Chondrocyte (in vitro differentiated cells): ENCODE measurements at regions not wholly inside any gene's neighbourhood (a gene's known extent, or its start where the extent isn't known, plus 50 kb on each side); places are given as distances from the start of the nearest gene placed in this dataset.

ENCODE experiments used
- DNase-seq: peaks from one replicate; pipeline ENCODE4 v3.0.0; 2021; ENCODE audit warnings: mixed read lengths, low spot score
- H3K27ac Mint-ChIP-seq: one replicate; pipeline ENCODE4 v1.8.0; 2021; ENCODE audit warnings: mild to moderate bottlenecking, moderate library complexity, mixed read lengths; ENCODE audit not compliant: unreplicated experiment
- H3K27me3 Mint-ChIP-seq: 2 replicates; pipeline ENCODE4 v1.8.0; 2021; ENCODE audit warnings: low read depth, mixed read lengths
- H3K36me3 Mint-ChIP-seq: 2 replicates; pipeline ENCODE4 v1.8.0; 2021; ENCODE audit warnings: low read depth, mixed read lengths
- H3K4me1 Mint-ChIP-seq: 2 replicates; pipeline ENCODE4 v1.8.0; 2021; ENCODE audit warnings: low read depth, mild to moderate bottlenecking, mixed read lengths
- H3K4me3 Mint-ChIP-seq: one replicate; pipeline ENCODE4 v1.8.0; 2021; ENCODE audit warnings: mild to moderate bottlenecking, moderate library complexity, mixed read lengths; ENCODE audit not compliant: unreplicated experiment
- H3K9me3 Mint-ChIP-seq: 2 replicates; pipeline ENCODE4 v1.8.0; 2021; ENCODE audit warnings: low read depth, mixed read lengths
- TF ChIP-seq, protein P1 (sequence below): fragments of 200-600 bp; sonication (generic); IDR thresholded peaks from 2 replicates; pipeline ENCODE4 v1.5.0; 2021; ENCODE audit warnings: antibody characterized with exemption, mild to moderate bottlenecking, moderate library complexity

GRCh38 chr1:72489801-72490200 lies 207.5 kb upstream of the NEGR1 start:
- no peak for DNase-seq
- Mint-ChIP-seq H3K27ac (no peak overlapping the region), H3K4me3 (no peak overlapping the region), H3K36me3 (no peaks in the 10 kb centered on the region), H3K4me1 (peaks cover 7% of the 10 kb centered on the region), H3K27me3 (peaks cover 14% of the 10 kb centered on the region), H3K9me3 (no peaks in the 10 kb centered on the region)
- TF ChIP-seq, protein P1, sequence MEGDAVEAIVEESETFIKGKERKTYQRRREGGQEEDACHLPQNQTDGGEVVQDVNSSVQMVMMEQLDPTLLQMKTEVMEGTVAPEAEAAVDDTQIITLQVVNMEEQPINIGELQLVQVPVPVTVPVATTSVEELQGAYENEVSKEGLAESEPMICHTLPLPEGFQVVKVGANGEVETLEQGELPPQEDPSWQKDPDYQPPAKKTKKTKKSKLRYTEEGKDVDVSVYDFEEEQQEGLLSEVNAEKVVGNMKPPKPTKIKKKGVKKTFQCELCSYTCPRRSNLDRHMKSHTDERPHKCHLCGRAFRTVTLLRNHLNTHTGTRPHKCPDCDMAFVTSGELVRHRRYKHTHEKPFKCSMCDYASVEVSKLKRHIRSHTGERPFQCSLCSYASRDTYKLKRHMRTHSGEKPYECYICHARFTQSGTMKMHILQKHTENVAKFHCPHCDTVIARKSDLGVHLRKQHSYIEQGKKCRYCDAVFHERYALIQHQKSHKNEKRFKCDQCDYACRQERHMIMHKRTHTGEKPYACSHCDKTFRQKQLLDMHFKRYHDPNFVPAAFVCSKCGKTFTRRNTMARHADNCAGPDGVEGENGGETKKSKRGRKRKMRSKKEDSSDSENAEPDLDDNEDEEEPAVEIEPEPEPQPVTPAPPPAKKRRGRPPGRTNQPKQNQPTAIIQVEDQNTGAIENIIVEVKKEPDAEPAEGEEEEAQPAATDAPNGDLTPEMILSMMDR, result no peak

- no peaks in the 10 kb centered on the region for H3K36me3 Mint-ChIP-seq
Measured at GRCh38 chr1:72485801-72486200, 203.5 kb upstream of the NEGR1 start.

GRCh38 chr1:72483846-72484357 lies 201.6 kb upstream of the NEGR1 start:
- no peak for DNase-seq
- Mint-ChIP-seq H3K27ac (no peak overlapping the region), H3K9me3 (peaks cover 14% of the 10 kb centered on the region), H3K36me3 (peaks cover 2% of the 10 kb centered on the region), H3K4me1 (peaks cover 7% of the 10 kb centered on the region), H3K4me3 (no peak overlapping the region), H3K27me3 (peaks cover 6% of the 10 kb centered on the region)
- TF ChIP-seq, protein P1, result no peak

More at GRCh38 chr1:72485801-72486200, 203.5 kb upstream of the NEGR1 start:
- Mint-ChIP-seq H3K27ac (no peak overlapping the region), H3K4me1 (peaks cover 7% of the 10 kb centered on the region), H3K9me3 (peaks cover 1% of the 10 kb centered on the region), H3K27me3 (peaks cover 8% of the 10 kb centered on the region), H3K4me3 (no peak overlapping the region)
- TF ChIP-seq, protein P1, result no peak
- no peak for DNase-seq

DNA sequence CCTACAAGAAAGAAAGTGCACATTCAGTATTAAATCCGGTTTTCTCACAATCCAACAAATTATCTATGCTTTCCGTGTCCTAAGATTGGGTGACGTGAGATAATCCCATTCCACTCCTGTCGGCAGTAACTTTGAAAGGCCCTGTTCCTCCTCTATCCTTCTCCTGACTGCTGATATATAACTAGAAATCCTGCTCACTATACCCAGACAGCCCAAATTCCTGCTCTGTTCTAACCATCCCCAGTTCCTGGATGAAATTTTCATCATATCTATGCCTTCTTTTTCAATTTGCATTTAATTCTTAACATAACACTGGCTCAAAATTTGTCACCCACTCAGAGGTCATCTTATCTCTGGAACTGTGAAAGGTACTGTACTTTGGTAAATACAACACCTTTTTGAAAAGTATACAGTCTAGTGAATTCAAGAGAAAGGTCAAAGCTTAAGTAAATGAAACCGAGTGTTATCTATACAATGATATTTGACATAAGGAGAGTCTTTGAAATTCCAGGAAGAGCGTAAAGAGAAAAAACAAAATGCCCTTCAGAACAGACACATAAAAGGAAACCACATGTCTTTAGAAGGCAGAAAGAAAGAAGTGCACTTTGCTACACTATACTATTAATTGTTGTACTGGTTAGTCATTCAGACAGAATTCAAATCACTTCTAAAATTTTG lies 200.5 kb upstream of the NEGR1 start:
- DNase-seq, result no peak
- H3K4me1 Mint-ChIP-seq, result peaks cover 7% of the 10 kb centered on the region
- TF ChIP-seq, protein P1, result no peak
- H3K9me3 Mint-ChIP-seq, result peaks cover 16% of the 10 kb centered on the region
- peaks cover 3% of the 10 kb centered on the region for H3K27me3 Mint-ChIP-seq
- H3K27ac Mint-ChIP-seq, result no peak overlapping the region
- H3K4me3 Mint-ChIP-seq, result no peak overlapping the region
- peaks cover 2% of the 10 kb centered on the region for H3K36me3 Mint-ChIP-seq

DNA sequence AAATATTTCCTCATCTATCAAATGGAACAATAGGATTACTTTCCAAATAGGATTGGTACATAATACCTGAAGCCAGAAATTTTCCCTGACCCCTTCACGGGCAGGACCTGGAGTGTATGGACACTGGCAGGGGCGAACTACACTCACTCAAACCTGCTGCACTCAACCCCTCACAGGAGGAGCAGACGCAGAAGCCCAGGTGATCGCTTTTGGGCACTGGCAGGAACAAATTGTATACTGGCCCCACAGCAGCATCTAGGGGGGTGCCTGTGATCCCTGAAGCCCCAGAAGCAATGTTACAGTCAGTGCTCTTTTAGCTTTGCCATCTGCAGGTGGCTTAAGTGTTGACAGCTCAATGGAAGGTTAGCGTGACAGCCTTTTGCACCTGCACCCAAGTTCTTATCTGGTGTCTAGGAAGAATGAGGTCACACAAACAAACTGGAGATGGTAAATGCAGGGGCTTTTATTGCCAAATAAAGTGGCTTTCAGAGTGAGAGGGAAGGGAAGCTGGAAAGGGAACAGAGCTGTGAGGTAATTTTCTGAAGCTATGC lies 199.2 kb upstream of the NEGR1 start:
- peaks cover 1% of the 10 kb centered on the region for H3K27me3 Mint-ChIP-seq
- no peak for DNase-seq
- TF ChIP-seq, protein P1, result no peak
- H3K27ac Mint-ChIP-seq, result no peak overlapping the region
- H3K9me3 Mint-ChIP-seq, result peaks cover 16% of the 10 kb centered on the region
- peaks cover 2% of the 10 kb centered on the region for H3K36me3 Mint-ChIP-seq
- no peak overlapping the region for H3K4me3 Mint-ChIP-seq
- H3K4me1 Mint-ChIP-seq, result peaks cover 7% of the 10 kb centered on the region
